EL (cell line): ENCODE measurements at regions not wholly inside any gene's neighbourhood (a gene's known extent, or its start where the extent isn't known, plus 50 kb on each side); places are given as distances from the start of the nearest gene placed in this dataset.
A peak's percentile ranks its signal among the peaks of the same experiment; 100 is the strongest.

Experiments
- DNase-seq: peaks from one replicate; pipeline ENCODE4 v3.0.0-alpha.2; 2016

GRCh38 chr20:48261398-48261910 lies 476.2 kb upstream of the SULF2 start:
- no peak for DNase-seq

GRCh38 chr20:48260129-48260756 lies 475.0 kb upstream of the SULF2 start:
- no peak for DNase-seq

- DNase-seq, result no peak
These were observed 474.2 kb upstream of the SULF2 start for GRCh38 chr20:48259456-48259855.

GRCh38 chr20:48257833-48258232 lies 472.6 kb upstream of the SULF2 start:
- no peak for DNase-seq

- no peak for DNase-seq
These were observed 462.7 kb upstream of the SULF2 start for GRCh38 chr20:48247961-48248360.

GRCh38 chr20:48246061-48246790 lies 460.9 kb upstream of the SULF2 start:
- no peak for DNase-seq

- DNase-seq, result no peak
These were observed 457.3 kb upstream of the SULF2 start for GRCh38 chr20:48242623-48243022.

GRCh38 chr20:48241482-48241881 lies 456.2 kb upstream of the SULF2 start:
- no peak for DNase-seq

GRCh38 chr20:48238781-48239180 lies 453.5 kb upstream of the SULF2 start:
- DNase-seq, result no peak

- DNase-seq, result peak; percentile 46
These were observed 453.0 kb upstream of the SULF2 start for GRCh38 chr20:48238326-48238725.

- no peak for DNase-seq
These were observed 451.0 kb upstream of the SULF2 start for GRCh38 chr20:48236000-48236970.

- DNase-seq, result no peak
These were observed 449.7 kb upstream of the SULF2 start for GRCh38 chr20:48234951-48235350.

GRCh38 chr20:48231253-48231930 lies 446.1 kb upstream of the SULF2 start:
- no peak for DNase-seq

- no peak for DNase-seq
These were observed 444.9 kb upstream of the SULF2 start for GRCh38 chr20:48230216-48230615.

- no peak for DNase-seq
These were observed 442.1 kb upstream of the SULF2 start for GRCh38 chr20:48227381-48227780.

- DNase-seq, result no peak
These were observed 441.4 kb upstream of the SULF2 start for GRCh38 chr20:48226642-48227041.

- DNase-seq, result no peak
These were observed 439.3 kb upstream of the SULF2 start for GRCh38 chr20:48224533-48225050.

GRCh38 chr20:48223715-48224114 lies 438.4 kb upstream of the SULF2 start:
- DNase-seq, result no peak

GRCh38 chr20:48222595-48223180 lies 437.4 kb upstream of the SULF2 start:
- no peak for DNase-seq

- DNase-seq, result no peak
These were observed 434.9 kb upstream of the SULF2 start for GRCh38 chr20:48220033-48220633.

- no peak for DNase-seq
These were observed 434.0 kb upstream of the SULF2 start for GRCh38 chr20:48219306-48219705.

GRCh38 chr20:48217190-48217589 lies 431.9 kb upstream of the SULF2 start:
- no peak for DNase-seq
